ENCODE measurements at regions not wholly inside any gene's neighbourhood (a gene's known extent, or its start where the extent isn't known, plus 50 kb on each side); places are given as distances from the start of the nearest gene placed in this dataset.
A peak's percentile ranks its signal among the peaks of the same experiment; 100 is the strongest.

- Histone ChIP-seq H3K36me3 (no peaks in the 10 kb centered on the region), H3K4me1 (peaks cover 0 to 8% of the 10 kb centered on the region in 2 donors), H3K27me3 (no peaks in the 10 kb centered on the region), H3K9me3 (no peaks in the 10 kb centered on the region), H3K4me3 (no peak overlapping the region), H3K27ac (no peak overlapping the region)
- no peak for TF ChIP-seq CTCF (IDR thresholded peaks at IDR 0.05)
- DNase-seq: no peak
- ATAC-seq: peak; percentile 34
- intact Hi-C loops (cut with DNase I): no loop called here
These were observed 62.1 kb upstream of the NPAS2 start for GRCh38 chr2:100757621-100758394.

GRCh38 chr2:100759901-100760300 is 60.0 kb upstream of the NPAS2 start:
- intact Hi-C loops (cut with DNase I): no loop called here
- Histone ChIP-seq H3K4me3 (no peak overlapping the region), H3K4me1 (no peaks in the 10 kb centered on the region), H3K27me3 (no peaks in the 10 kb centered on the region), H3K36me3 (no peaks in the 10 kb centered on the region), H3K27ac (no peak overlapping the region), H3K9me3 (no peaks in the 10 kb centered on the region)
- no peak for ATAC-seq
- TF ChIP-seq CTCF (IDR thresholded peaks at IDR 0.05): no peak
- no peak for DNase-seq

DNA sequence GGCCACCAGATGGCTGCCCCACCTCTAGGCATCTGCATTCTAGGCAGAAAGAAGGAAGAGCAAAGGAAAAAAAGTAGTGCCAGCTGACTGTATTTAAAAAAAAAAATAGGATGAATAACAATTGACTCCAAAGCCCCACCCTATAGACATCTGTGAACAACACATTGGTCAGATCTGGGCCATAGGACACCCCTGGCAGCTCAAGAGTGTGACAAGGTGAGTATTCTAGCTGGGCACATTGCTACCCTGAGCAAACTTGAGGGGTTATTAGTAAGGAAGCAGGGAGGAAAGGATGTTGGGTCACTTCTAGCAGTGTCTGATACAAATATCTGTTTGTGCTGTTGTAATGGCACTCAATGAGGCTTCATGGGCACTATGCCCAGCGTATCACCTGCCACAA is 58.6 kb upstream of the NPAS2 start:
- H3K27ac ChIP-seq: no peak overlapping the region
- H3K9me3 ChIP-seq: no peaks in the 10 kb centered on the region
- H3K4me1 ChIP-seq: no peaks in the 10 kb centered on the region
- ATAC-seq (no peak), DNase-seq (no peak)
- no peaks in the 10 kb centered on the region for H3K27me3 ChIP-seq
- no peaks in the 10 kb centered on the region for H3K36me3 ChIP-seq
- no peak for TF ChIP-seq CTCF (IDR thresholded peaks at IDR 0.05)
- H3K4me3 ChIP-seq: no peak overlapping the region
- intact Hi-C loops (cut with DNase I): no loop called here

DNA sequence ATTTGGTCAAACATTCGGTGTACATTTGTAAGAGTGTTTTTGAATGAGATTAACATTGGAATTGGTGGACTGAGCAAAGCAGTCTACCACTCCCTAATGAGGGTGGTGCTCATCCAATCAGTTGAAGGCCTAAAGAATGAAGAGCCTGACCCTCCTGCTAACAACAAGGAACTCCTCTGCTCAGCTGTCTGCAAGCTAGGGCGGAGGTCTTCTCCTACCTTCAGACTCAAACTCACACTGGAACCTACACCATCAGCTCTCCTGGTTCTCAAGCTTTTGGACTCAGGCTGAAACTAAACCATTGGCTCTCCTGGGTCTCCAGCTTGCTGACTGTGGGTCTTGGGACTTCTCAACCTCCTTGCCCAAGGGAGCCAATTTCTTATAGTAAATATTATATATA is 55.5 kb upstream of the NPAS2 start:
- H3K9me3 ChIP-seq: no peaks in the 10 kb centered on the region
- DNase-seq (no peak), ATAC-seq (no peak)
- intact Hi-C loops (cut with DNase I): no loop called here
- H3K27me3 ChIP-seq: no peaks in the 10 kb centered on the region
- no peaks in the 10 kb centered on the region for H3K36me3 ChIP-seq
- H3K27ac ChIP-seq: no peak overlapping the region
- no peak for TF ChIP-seq CTCF (IDR thresholded peaks at IDR 0.05)
- H3K4me1 ChIP-seq: no peaks in the 10 kb centered on the region
- no peak overlapping the region for H3K4me3 ChIP-seq

GRCh38 chr2:100765481-100765880 is 54.5 kb upstream of the NPAS2 start:
- H3K9me3 ChIP-seq: no peaks in the 10 kb centered on the region
- DNase-seq: no peak
- H3K27me3 ChIP-seq: no peaks in the 10 kb centered on the region
- no peak overlapping the region for H3K27ac ChIP-seq
- intact Hi-C loops (cut with DNase I): no loop called here
- ATAC-seq: no peak
- TF ChIP-seq CTCF (IDR thresholded peaks at IDR 0.05): no peak
- no peaks in the 10 kb centered on the region for H3K36me3 ChIP-seq
- H3K4me1 ChIP-seq: no peaks in the 10 kb centered on the region
- H3K4me3 ChIP-seq: no peak overlapping the region
